Epithelial cell of esophagus (primary cell): ENCODE measurements at regions not wholly inside any gene's neighbourhood (a gene's known extent, or its start where the extent isn't known, plus 50 kb on each side); places are given as distances from the start of the nearest gene placed in this dataset.
"Not testable (repeated sequence)": the region's sequence is repeated elsewhere in the genome, so short reads cannot be mapped to it uniquely, and the experiment has no call there.

Experiments used
- DNase-seq: peaks from one replicate; pipeline ENCODE4 v3.0.0; 2010; ENCODE audit warnings: low read depth
- H3K4me3 ChIP-seq: 2 replicates; pipeline ENCODE4 v1.5.1; 2011; ENCODE audit warnings: mild to moderate bottlenecking, low read length, control low read depth
- TF ChIP-seq, protein P1 (sequence below): IDR thresholded peaks from 2 replicates; pipeline ENCODE4 v1.5.1; 2011; ENCODE audit warnings: low read depth, mild to moderate bottlenecking, low read length, control low read depth, inconsistent platforms; ENCODE audit not compliant: insufficient read depth; ENCODE audit errors: missing control alignments

- DNase-seq: no peak
- TF ChIP-seq, protein P1, sequence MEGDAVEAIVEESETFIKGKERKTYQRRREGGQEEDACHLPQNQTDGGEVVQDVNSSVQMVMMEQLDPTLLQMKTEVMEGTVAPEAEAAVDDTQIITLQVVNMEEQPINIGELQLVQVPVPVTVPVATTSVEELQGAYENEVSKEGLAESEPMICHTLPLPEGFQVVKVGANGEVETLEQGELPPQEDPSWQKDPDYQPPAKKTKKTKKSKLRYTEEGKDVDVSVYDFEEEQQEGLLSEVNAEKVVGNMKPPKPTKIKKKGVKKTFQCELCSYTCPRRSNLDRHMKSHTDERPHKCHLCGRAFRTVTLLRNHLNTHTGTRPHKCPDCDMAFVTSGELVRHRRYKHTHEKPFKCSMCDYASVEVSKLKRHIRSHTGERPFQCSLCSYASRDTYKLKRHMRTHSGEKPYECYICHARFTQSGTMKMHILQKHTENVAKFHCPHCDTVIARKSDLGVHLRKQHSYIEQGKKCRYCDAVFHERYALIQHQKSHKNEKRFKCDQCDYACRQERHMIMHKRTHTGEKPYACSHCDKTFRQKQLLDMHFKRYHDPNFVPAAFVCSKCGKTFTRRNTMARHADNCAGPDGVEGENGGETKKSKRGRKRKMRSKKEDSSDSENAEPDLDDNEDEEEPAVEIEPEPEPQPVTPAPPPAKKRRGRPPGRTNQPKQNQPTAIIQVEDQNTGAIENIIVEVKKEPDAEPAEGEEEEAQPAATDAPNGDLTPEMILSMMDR: no peak
- no peak overlapping the region for H3K4me3 ChIP-seq
These were observed 96.3 kb downstream of the PTPRS start for GRCh38 chr19:5244351-5244750.

GRCh38 chr19:5243878-5244277 is 96.7 kb downstream of the PTPRS start:
- TF ChIP-seq, protein P1: no peak
- no peak overlapping the region for H3K4me3 ChIP-seq
- no peak for DNase-seq

- not testable (repeated sequence) for DNase-seq, H3K4me3 ChIP-seq
These were observed 98.7 kb downstream of the PTPRS start for GRCh38 chr19:5241896-5242295.

DNA sequence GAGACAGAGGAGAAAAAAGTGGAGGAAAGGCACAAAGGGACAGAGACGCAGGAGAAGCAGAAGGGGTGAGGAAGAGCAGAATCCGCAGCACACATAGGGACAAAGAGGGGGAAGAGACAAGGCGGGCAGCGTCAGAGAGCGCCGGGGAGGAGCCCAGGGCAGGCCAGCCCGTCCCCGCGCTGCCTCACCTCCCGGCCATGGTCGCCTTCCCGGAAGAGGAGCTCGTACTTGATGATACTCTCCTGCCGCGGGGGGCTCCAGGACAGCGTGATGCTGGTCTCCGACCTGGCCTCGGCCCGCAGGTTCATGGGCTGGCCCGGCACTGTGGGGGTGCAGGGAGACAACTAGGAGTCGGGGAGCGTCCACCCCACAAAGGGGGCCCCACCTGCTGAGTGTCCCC is 100.6 kb downstream of the PTPRS start:
- TF ChIP-seq, protein P1: no peak
- no peak overlapping the region for H3K4me3 ChIP-seq
- no peak for DNase-seq

DNA sequence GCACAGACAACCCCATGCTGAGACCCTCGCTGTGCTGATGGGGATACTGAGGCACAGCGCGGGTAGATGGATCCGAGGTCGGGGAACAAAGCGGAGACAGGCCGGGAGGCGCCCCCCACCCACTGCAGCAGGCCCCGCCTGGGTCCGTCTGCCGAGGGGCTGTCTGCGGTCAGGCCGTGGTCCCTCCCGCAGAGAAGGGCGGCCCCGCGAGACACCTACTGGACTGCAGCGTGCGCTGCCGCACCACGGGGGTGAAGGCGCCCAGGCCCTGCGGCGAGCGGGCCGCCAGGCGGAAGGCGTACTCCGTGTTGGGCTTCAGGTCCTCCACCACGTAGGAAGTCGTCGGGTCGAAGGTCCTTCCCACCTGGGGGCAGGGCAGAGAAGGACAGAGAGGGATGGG is 101.9 kb downstream of the PTPRS start:
- no peak for DNase-seq
- H3K4me3 ChIP-seq: no peak overlapping the region
- TF ChIP-seq, protein P1: no peak

DNA sequence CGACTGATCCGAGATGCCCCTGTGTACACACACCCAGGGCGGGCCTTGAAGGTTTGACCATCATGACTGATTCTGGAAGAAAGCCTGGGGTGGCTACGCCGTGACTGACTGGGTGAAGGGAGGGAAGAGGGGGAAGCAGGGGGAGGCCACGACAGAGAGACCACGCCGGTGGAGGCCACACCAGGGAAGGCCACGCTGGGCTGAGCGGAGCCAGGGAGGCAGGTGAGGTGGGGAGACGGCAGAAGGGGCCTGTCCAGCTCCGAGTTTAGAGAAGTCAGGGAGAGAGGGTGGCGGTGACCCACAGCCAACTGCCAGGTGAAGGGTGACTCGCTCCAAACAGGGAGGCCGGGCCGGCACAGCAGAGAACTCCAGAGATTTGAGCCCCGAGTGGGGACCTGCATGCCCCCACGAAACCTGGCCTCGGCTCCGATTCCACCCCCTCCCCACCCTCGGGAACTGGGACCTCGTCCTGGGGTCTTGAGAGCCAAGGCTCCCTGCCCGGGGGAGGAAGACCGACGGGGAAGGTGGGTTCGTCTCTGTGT is 102.6 kb downstream of the PTPRS start:
- DNase-seq: no peak
- H3K4me3 ChIP-seq: no peak overlapping the region
- TF ChIP-seq, protein P1: no peak

GRCh38 chr19:5237190-5237780 is 103.3 kb downstream of the PTPRS start:
- TF ChIP-seq, protein P1: no peak

More at GRCh38 chr19:5237190-5237780, 103.3 kb downstream of the PTPRS start:
- no peak overlapping the region for H3K4me3 ChIP-seq
- no peak for DNase-seq
